SK-N-SH (cell line): ENCODE measurements at regions not wholly inside any gene's neighbourhood (a gene's known extent, or its start where the extent isn't known, plus 50 kb on each side); places are given as distances from the start of the nearest gene placed in this dataset.

ENCODE experiments used
- EP300 ChIP-seq, 2 experiments: IDR thresholded peaks; 2 replicates each; pipeline versions ENCODE4 v1.4.0 to v1.6.1; 2012; ENCODE audit warnings: borderline replicate concordance in 1 of 2, low read depth in 1 of 2, low read length in 1 of 2
- GABPA ChIP-seq: IDR thresholded peaks from 2 replicates; pipeline ENCODE4 v1.4.0; 2012; ENCODE audit warnings: low read depth, mild to moderate bottlenecking
- GATA2 ChIP-seq: sonication (generic); formaldehyde crosslinking; IDR thresholded peaks from 2 replicates; pipeline ENCODE4 v1.5.0; 2020; ENCODE audit warnings: mild to moderate bottlenecking, missing genetic modification reagents
- MXI1 ChIP-seq: IDR thresholded peaks from 2 replicates; pipeline ENCODE4 v1.6.1; 2012; ENCODE audit warnings: mild to moderate bottlenecking, low read depth, low read length, improper control_type of control experiment
- NFIC ChIP-seq: IDR thresholded peaks from 2 replicates; pipeline ENCODE4 v1.4.0; 2012; ENCODE audit warnings: borderline replicate concordance
- POLR2AphosphoS5 ChIP-seq: IDR thresholded peaks from 2 replicates; pipeline ENCODE4 v1.6.1; 2012; ENCODE audit warnings: low read depth, low read length
- YY1 ChIP-seq: IDR thresholded peaks from 2 replicates; pipeline ENCODE4 v1.4.0; 2012; ENCODE audit warnings: low read depth, mild to moderate bottlenecking
- TF ChIP-seq, protein P1 (sequence below): IDR thresholded peaks from 2 replicates; pipeline ENCODE4 v1.6.1; 2012; ENCODE audit warnings: mild to moderate bottlenecking, low read depth, low read length, moderate library complexity
- TF ChIP-seq, protein P2 (sequence below): fragments of 200-600 bp; sonication (generic); IDR thresholded peaks from 2 replicates; pipeline ENCODE4 v1.6.1; 2017; ENCODE audit warnings: antibody characterized with exemption, mild to moderate bottlenecking, moderate library complexity
- TF ChIP-seq, protein P3 (sequence below): fragments of 150-350 bp; IDR thresholded peaks from 2 replicates; pipeline ENCODE4 v1.6.1; 2017; ENCODE audit warnings: antibody characterized with exemption, low read length, low read depth, borderline replicate concordance
- TF ChIP-seq, protein P4 (sequence below): IDR thresholded peaks from 2 replicates; pipeline ENCODE4 v1.4.0; 2012; ENCODE audit warnings: low read depth

DNA sequence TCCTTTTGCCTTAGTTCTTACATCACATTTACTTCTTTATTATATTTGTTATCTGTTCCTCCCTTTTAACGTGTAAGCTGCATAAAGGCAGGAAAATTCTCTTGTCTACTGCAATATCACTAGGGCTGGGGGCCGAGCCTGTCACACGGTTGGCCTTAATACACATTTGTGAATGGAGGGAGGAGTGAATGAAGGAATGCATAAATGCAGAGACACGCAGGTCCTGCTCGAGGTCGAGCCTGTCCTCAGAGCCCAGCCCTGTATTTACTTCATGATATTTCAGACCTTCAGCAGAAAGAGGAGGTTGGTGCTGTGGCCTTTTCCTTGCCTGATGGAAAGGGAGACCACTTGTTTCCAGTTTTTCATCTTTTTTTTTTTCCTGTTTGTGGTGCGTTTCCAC lies 671.3 kb downstream of the PTPRU start:
- TF ChIP-seq, protein P1, sequence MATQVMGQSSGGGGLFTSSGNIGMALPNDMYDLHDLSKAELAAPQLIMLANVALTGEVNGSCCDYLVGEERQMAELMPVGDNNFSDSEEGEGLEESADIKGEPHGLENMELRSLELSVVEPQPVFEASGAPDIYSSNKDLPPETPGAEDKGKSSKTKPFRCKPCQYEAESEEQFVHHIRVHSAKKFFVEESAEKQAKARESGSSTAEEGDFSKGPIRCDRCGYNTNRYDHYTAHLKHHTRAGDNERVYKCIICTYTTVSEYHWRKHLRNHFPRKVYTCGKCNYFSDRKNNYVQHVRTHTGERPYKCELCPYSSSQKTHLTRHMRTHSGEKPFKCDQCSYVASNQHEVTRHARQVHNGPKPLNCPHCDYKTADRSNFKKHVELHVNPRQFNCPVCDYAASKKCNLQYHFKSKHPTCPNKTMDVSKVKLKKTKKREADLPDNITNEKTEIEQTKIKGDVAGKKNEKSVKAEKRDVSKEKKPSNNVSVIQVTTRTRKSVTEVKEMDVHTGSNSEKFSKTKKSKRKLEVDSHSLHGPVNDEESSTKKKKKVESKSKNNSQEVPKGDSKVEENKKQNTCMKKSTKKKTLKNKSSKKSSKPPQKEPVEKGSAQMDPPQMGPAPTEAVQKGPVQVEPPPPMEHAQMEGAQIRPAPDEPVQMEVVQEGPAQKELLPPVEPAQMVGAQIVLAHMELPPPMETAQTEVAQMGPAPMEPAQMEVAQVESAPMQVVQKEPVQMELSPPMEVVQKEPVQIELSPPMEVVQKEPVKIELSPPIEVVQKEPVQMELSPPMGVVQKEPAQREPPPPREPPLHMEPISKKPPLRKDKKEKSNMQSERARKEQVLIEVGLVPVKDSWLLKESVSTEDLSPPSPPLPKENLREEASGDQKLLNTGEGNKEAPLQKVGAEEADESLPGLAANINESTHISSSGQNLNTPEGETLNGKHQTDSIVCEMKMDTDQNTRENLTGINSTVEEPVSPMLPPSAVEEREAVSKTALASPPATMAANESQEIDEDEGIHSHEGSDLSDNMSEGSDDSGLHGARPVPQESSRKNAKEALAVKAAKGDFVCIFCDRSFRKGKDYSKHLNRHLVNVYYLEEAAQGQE = no peak
- TF ChIP-seq, protein P2, sequence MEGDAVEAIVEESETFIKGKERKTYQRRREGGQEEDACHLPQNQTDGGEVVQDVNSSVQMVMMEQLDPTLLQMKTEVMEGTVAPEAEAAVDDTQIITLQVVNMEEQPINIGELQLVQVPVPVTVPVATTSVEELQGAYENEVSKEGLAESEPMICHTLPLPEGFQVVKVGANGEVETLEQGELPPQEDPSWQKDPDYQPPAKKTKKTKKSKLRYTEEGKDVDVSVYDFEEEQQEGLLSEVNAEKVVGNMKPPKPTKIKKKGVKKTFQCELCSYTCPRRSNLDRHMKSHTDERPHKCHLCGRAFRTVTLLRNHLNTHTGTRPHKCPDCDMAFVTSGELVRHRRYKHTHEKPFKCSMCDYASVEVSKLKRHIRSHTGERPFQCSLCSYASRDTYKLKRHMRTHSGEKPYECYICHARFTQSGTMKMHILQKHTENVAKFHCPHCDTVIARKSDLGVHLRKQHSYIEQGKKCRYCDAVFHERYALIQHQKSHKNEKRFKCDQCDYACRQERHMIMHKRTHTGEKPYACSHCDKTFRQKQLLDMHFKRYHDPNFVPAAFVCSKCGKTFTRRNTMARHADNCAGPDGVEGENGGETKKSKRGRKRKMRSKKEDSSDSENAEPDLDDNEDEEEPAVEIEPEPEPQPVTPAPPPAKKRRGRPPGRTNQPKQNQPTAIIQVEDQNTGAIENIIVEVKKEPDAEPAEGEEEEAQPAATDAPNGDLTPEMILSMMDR = no peak
- TF ChIP-seq, protein P3, sequence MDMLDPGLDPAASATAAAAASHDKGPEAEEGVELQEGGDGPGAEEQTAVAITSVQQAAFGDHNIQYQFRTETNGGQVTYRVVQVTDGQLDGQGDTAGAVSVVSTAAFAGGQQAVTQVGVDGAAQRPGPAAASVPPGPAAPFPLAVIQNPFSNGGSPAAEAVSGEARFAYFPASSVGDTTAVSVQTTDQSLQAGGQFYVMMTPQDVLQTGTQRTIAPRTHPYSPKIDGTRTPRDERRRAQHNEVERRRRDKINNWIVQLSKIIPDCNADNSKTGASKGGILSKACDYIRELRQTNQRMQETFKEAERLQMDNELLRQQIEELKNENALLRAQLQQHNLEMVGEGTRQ = no peak
- TF ChIP-seq YY1 = no peak
- TF ChIP-seq, protein P4, sequence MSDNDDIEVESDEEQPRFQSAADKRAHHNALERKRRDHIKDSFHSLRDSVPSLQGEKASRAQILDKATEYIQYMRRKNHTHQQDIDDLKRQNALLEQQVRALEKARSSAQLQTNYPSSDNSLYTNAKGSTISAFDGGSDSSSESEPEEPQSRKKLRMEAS = no peak
- TF ChIP-seq EP300 (IDR thresholded peaks at IDR 0.05; ENCODE audit: borderline replicate concordance in 1 of 2, low read depth in 1 of 2, low read length in 1 of 2) = no peak
- no peak for TF ChIP-seq POLR2AphosphoS5
- no peak for TF ChIP-seq NFIC
- no peak for TF ChIP-seq GATA2
- TF ChIP-seq MXI1 = no peak
- TF ChIP-seq GABPA = no peak
